HFF-Myc (cell line): ENCODE measurements at regions not wholly inside any gene's neighbourhood (a gene's known extent, or its start where the extent isn't known, plus 50 kb on each side); places are given as distances from the start of the nearest gene placed in this dataset.

ENCODE experiments used
- DNase-seq: peaks from one replicate; pipeline ENCODE4 v3.0.0-alpha.2; 2011; ENCODE audit warnings: low read depth; ENCODE audit errors: extremely low read depth
- H3K4me3 ChIP-seq: replicated peaks from 2 replicates; pipeline ENCODE4 v1.5.1; 2011; ENCODE audit warnings: low read depth, mild to moderate bottlenecking, control low read depth, low read length
- CTCF ChIP-seq: IDR thresholded peaks from 2 replicates; pipeline ENCODE4 v1.5.1; 2012; ENCODE audit warnings: mild to moderate bottlenecking, low read depth, low read length, control low read depth; ENCODE audit errors: missing control alignments

GRCh38 chr4:182973511-182973911 lies 56.3 kb upstream of the DCTD start:
- TF ChIP-seq CTCF: no peak
- no peak for DNase-seq
- no peak overlapping the region for H3K4me3 ChIP-seq

- no peak for TF ChIP-seq CTCF
- H3K4me3 ChIP-seq: no peak overlapping the region
- no peak for DNase-seq
These were observed 54.5 kb upstream of the DCTD start for GRCh38 chr4:182971702-182972101.

GRCh38 chr4:182969651-182970279 lies 52.6 kb upstream of the DCTD start:
- DNase-seq: no peak
- H3K4me3 ChIP-seq: no peak overlapping the region
- no peak for TF ChIP-seq CTCF

GRCh38 chr4:182968917-182969650 lies 51.9 kb upstream of the DCTD start:
- TF ChIP-seq CTCF: no peak
- no peak for DNase-seq
- no peak overlapping the region for H3K4me3 ChIP-seq

- H3K4me3 ChIP-seq: no peak overlapping the region
- DNase-seq: no peak
- no peak for TF ChIP-seq CTCF
These were observed 50.2 kb upstream of the DCTD start for GRCh38 chr4:182967403-182967802.
